Loucy (cell line): ENCODE measurements at regions not wholly inside any gene's neighbourhood (a gene's known extent, or its start where the extent isn't known, plus 50 kb on each side); places are given as distances from the start of the nearest gene placed in this dataset.

Experiments
- CTCF ChIP-seq: fragments of 200-600 bp; sonication (generic); conservative IDR thresholded peaks from 2 replicates; pipeline ENCODE4 v1.5.1; 2014; ENCODE audit warnings: mild to moderate bottlenecking, antibody characterized with exemption, low read length
- EZH2phosphoT487 ChIP-seq: fragments of 200-600 bp; IDR thresholded peaks from 2 replicates; pipeline ENCODE4 v1.6.1; 2018; ENCODE audit warnings: antibody characterized with exemption, mild to moderate bottlenecking, moderate library complexity, borderline replicate concordance

- no peak for TF ChIP-seq CTCF
- TF ChIP-seq EZH2phosphoT487: no peak
These were observed 316.3 kb upstream of the CXCR4 start for GRCh38 chr2:136434251-136434715.
